Right cardiac atrium (tissue), 5 donors: ENCODE measurements at regions not wholly inside any gene's neighbourhood (a gene's known extent, or its start where the extent isn't known, plus 50 kb on each side); places are given as distances from the start of the nearest gene placed in this dataset.

Experiments used
- ATAC-seq, 2 donors: fragments of 200-7000 bp; cut with Tn5 transposase; one replicate each; pipeline versions ENCODE4 v1.8.0 to v1.9.1; 2020; ENCODE audit warnings: moderate library complexity in 2 of 2, mild to moderate bottlenecking in 1 of 2
- DNase-seq, 3 donors: peaks; one replicate each; pipeline ENCODE4 v3.0.0-alpha.2; 2020
- H3K27ac ChIP-seq: one replicate; pipeline ENCODE4 v1.5.1; 2013; ENCODE audit warnings: mild to moderate bottlenecking, low read length, control low read depth, moderate library complexity
- H3K27me3 ChIP-seq: one replicate; pipeline ENCODE4 v1.6.1; 2013; ENCODE audit not compliant: control insufficient read depth, insufficient read depth
- H3K4me1 ChIP-seq: one replicate; pipeline ENCODE4 v1.6.1; 2013; ENCODE audit warnings: low read length; ENCODE audit not compliant: control insufficient read depth, insufficient read depth
- H3K4me3 ChIP-seq: one replicate; pipeline ENCODE4 v1.5.1; 2013; ENCODE audit warnings: low read length, control low read depth
- H3K9me3 ChIP-seq: one replicate; pipeline ENCODE4 v1.6.1; 2013; ENCODE audit warnings: low read length; ENCODE audit not compliant: control insufficient read depth
- WGBS: extraction: QIAGEN DNeasy Blood & Tissue Kit; methylation state at CpG from one replicate; pipeline ENCODE4 v1.1.7; 2013; 5-methylcytosine and 5-hydroxymethylcytosine counted together
- intact Hi-C, 4 donors: fragments of 100-400 bp; cut with DNase I; formaldehyde crosslinking; loops; one replicate each; pipeline versions ENCODE4 v1.11.0 to v1.14.0; 2022 to 2023
- donor health status: healthy with polysubstance abuse.
- donor health status: DM: no; HTN: yes; CAD: no.
- donor health status: DM: no; HTN: no; CAD: no.
- donor health status: DM: no; HTN: yes; CAD: no; lungs with severe emphysema.
- donor health status: DM: yes; HTN: yes; CAD: no.

DNA sequence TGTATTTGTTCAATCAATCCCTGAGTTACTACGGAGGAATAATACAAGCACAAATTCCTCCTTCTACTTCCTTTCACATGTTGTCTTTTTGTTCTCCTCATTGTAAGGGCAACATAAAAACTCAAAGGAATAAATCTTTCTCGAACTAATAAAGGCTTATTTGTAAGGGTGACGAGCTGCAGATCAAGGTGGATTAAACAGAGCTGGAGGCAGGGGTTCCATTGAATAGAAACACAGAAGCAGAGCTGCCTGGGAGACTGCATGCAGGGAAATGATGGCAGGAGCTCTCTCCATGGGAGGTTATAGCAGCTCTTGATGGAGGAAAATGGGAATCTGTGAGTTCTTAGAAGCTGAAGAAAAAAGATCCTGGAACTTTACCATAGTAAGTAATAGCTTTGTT lies 160.2 kb downstream of the CYYR1 start:
- no peak overlapping the region for H3K27ac ChIP-seq
- H3K27me3 ChIP-seq, result no peaks in the 10 kb centered on the region
- H3K4me1 ChIP-seq, result no peaks in the 10 kb centered on the region
- H3K4me3 ChIP-seq, result no peak overlapping the region
- ATAC-seq (no peak), DNase-seq (no peak)
- WGBS, result 78% methylated on average over 3 of the region's 3 CpGs
- H3K9me3 ChIP-seq, result no peaks in the 10 kb centered on the region
- intact Hi-C loops, result no loop called here

DNA sequence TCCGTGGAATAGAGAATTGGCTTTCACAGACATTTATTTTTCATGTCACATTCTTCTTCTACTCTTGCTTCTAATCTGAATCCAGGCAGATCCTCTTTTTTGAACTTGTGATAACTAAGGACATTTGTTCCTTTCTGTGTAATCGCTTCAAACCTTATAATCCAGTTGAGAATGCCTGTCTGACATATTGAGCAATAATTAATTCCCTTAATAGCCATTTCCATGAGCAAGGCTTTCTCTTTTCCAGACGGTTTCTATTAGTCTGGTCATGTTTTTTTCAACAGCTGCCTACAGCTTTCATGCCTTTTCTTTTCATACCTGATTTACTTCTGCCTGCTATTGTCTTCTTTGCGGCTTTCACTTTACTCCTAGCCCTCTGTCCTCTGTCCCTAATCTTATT lies 163.4 kb downstream of the CYYR1 start:
- no peak for DNase-seq
- intact Hi-C loops, result no loop called here
- Histone ChIP-seq H3K4me3 (no peak overlapping the region), H3K27ac (no peak overlapping the region), H3K9me3 (no peaks in the 10 kb centered on the region), H3K4me1 (no peaks in the 10 kb centered on the region), H3K27me3 (no peaks in the 10 kb centered on the region)
- 70% methylated on average over 4 of the region's 4 CpGs for WGBS
- no peak for ATAC-seq

DNA sequence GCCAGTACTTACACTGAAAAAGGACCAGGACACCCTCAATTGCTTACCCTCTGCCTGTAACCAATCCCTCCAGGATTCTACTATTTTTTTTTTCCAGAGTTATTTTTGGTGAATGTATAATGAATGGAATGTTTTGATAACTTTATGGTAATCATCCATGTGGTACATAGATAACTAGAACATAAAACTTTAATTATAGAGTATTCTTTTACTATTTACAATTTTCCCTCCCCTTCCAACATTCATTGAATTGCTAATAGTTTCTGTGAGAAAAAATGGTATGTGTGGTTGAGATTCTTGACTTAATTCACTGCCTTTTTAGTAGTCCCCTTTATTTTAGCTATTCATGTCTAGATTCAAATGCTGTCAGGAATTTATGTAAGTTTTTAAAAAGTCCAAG lies 164.6 kb downstream of the CYYR1 start:
- Histone ChIP-seq H3K27me3 (no peaks in the 10 kb centered on the region), H3K4me1 (no peaks in the 10 kb centered on the region), H3K4me3 (no peak overlapping the region), H3K9me3 (no peaks in the 10 kb centered on the region), H3K27ac (no peak overlapping the region)
- no peak for ATAC-seq
- intact Hi-C loops, result no loop called here
- no peak for DNase-seq

DNA sequence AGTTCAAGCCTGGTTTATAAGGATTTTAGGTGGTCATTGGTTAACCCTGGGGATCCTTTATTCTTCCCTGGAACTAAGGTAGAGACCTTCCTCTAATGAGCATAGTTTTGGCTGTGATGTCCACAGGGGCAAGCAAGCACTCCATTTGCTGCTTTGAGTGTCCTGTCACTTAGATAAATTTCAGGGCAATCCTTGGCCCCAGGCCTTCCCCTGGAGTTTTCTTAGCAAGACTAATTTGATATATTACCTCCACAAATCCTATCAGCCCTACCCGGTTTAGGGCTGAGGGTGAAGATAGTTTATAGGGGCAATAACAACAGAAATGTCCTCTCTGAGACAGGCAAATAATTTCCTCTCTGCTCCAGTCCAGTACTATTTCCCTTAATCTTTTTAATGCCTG lies 166.6 kb downstream of the CYYR1 start:
- no peak for ATAC-seq
- 45% methylated on average over 1 of the region's 1 CpG for WGBS
- no peak for DNase-seq
- intact Hi-C loops, result no loop called here
- Histone ChIP-seq H3K9me3 (no peaks in the 10 kb centered on the region), H3K4me3 (no peak overlapping the region), H3K27me3 (no peaks in the 10 kb centered on the region), H3K4me1 (no peaks in the 10 kb centered on the region), H3K27ac (no peak overlapping the region)

DNA sequence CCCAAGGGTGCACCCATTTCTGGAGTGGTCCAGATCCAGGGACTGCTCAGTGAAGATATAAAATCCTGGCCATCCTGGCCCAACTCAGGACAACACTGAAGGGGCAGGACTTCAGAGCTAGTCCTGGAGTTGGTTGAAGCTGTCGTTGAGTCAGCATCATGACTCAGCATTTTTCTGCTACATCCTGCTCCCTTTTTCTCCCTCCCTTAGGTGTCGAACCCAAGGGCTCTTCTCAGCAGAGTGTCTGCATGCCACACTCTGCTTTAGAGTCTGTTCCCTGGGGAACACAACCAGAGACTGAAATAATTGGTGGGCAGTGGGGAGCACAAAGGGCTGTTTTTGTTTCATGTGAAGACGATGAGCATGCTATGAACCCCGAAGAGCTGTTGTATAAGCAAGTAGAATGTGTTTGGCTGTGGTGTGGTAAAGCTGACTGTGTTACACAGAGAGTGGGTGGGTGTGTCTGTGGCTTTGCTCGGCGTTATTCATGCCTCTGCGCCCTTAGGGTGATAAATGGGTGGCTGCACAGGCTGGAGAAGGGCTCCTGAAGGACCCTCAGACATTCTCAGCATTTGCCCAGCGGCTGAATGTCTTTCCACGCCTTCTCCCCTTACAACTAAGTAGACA lies 167.2 kb downstream of the CYYR1 start:
- DNase-seq, result no peak
- no peaks in the 10 kb centered on the region for H3K27me3 ChIP-seq
- no peak overlapping the region for H3K4me3 ChIP-seq
- 74% methylated on average over 9 of the region's 9 CpGs for WGBS
- H3K27ac ChIP-seq, result no peak overlapping the region
- intact Hi-C loops, result no loop called here
- ATAC-seq, result peak in 1 of 2 donors; percentile 31
- H3K4me1 ChIP-seq, result no peaks in the 10 kb centered on the region
- H3K9me3 ChIP-seq, result no peaks in the 10 kb centered on the region

DNA sequence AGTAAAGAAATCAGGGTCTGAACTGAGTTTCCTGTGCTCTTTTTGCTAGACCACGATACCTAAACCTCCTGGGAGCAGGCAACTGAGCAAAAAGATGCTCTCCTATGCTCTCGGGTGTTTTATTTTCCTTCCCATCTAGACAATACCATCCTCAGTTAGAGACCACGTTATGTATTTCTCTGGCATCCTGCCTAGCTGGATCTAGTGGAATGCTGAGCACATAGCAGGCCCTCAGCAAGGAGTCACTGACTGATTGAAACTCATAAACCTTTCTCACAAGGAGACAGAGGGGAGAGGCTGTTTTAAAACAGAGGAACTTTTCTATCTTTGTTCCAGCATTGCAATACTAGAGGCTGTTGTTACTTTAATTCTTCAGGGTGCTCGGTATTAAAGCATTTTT lies 168.0 kb downstream of the CYYR1 start:
- 54% methylated on average over 4 of the region's 4 CpGs for WGBS
- ATAC-seq (no peak), DNase-seq (no peak)
- Histone ChIP-seq H3K9me3 (no peaks in the 10 kb centered on the region), H3K27me3 (no peaks in the 10 kb centered on the region), H3K27ac (no peak overlapping the region), H3K4me1 (no peaks in the 10 kb centered on the region), H3K4me3 (no peak overlapping the region)
- intact Hi-C loops, result no loop called here

DNA sequence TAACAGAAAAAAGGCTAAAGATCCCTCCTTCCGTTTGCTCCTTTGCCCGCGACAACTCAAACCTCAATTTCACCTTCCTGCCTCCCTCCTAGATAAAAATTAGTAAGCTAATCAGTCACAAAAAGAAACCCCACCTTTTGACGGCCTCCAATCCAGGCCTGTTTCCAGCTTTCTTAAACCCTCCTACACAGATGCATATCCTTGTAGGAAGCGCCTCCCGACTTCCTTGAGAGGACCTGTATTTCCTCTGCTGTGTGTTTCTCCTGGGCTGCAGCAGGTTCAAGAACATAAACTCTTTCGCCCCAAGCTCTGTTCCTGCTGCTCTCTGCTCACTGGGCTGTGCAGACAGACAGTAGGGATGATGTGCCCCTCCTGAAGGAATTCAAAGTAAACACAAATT lies 168.8 kb downstream of the CYYR1 start:
- 70% methylated on average over 7 of the region's 7 CpGs for WGBS
- H3K27me3 ChIP-seq, result no peaks in the 10 kb centered on the region
- no peak overlapping the region for H3K4me3 ChIP-seq
- H3K9me3 ChIP-seq, result no peaks in the 10 kb centered on the region
- no peak for ATAC-seq
- DNase-seq, result no peak
- no peaks in the 10 kb centered on the region for H3K4me1 ChIP-seq
- intact Hi-C loops, result no loop called here
- no peak overlapping the region for H3K27ac ChIP-seq

DNA sequence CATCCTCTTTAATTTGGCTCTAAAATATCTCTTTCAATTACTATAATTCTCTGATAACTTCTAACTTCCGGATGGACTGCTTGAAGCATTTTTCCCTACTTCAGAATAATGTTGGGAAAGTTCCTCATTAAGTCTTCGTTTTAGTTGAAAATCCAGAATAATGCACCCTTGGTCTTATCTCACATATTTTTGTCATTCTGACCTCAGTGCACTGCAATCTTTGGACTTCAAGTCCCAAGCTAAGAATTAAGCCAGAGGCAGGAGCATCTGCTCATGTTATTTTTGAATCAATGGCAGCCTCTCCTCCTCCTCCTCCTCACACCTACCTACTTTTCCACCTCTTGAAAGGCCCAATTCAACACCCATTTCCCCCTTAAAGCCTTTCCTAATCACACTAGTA lies 169.8 kb downstream of the CYYR1 start:
- no peak overlapping the region for H3K27ac ChIP-seq
- WGBS, result 57% methylated on average over 2 of the region's 2 CpGs
- no peak for ATAC-seq
- intact Hi-C loops, result no loop called here
- H3K4me1 ChIP-seq, result no peaks in the 10 kb centered on the region
- H3K4me3 ChIP-seq, result no peak overlapping the region
- DNase-seq, result no peak
- H3K27me3 ChIP-seq, result no peaks in the 10 kb centered on the region
- no peaks in the 10 kb centered on the region for H3K9me3 ChIP-seq

DNA sequence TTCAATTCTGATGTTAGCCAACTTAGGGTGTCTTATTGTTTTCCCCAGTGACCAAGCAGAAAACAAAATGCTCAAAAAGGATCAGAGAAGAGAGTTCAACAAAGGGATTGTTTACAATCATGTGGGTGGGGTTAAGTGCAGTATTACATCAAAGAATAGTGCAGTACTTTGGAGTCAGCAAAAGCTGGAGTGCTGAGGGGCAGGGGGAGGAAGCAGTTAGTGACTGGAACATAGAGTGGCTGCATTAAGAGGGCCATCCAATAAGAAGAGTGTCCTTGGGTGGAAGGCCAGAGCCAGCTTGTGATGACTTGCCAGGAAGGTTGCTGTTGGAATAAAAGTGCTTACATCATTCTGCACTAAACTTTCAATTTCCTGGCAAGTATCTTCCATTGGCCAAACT lies 175.5 kb downstream of the CYYR1 start:
- H3K27me3 ChIP-seq, result no peaks in the 10 kb centered on the region
- ATAC-seq, result no peak
- no peak overlapping the region for H3K27ac ChIP-seq
- H3K4me3 ChIP-seq, result no peak overlapping the region
- no peaks in the 10 kb centered on the region for H3K4me1 ChIP-seq
- H3K9me3 ChIP-seq, result no peaks in the 10 kb centered on the region
- no peak for DNase-seq
- intact Hi-C loops, result no loop called here

DNA sequence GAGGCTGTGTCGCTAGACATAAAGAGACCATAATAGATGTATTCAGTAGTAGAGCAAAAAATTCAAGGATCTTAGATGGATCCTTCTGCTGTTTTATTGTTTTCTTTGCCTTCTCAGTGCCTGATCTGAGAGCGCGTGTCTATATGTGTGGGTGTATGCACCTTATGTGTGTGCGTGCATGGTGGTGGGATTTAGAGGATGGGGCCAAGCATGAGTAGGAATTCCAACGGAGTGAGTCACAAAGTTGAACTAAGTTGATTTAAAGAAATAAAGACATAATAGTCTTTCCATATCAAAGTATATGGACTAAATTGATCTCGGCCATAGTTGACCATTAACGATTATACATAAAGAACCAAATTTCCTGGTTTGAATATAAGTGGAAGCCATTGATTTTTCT lies 178.7 kb downstream of the CYYR1 start:
- no peaks in the 10 kb centered on the region for H3K4me1 ChIP-seq
- DNase-seq (no peak), ATAC-seq (no peak)
- 95% methylated on average over 7 of the region's 7 CpGs for WGBS
- no peaks in the 10 kb centered on the region for H3K9me3 ChIP-seq
- H3K27ac ChIP-seq, result no peak overlapping the region
- intact Hi-C loops, result no loop called here
- no peaks in the 10 kb centered on the region for H3K27me3 ChIP-seq
- H3K4me3 ChIP-seq, result no peak overlapping the region

DNA sequence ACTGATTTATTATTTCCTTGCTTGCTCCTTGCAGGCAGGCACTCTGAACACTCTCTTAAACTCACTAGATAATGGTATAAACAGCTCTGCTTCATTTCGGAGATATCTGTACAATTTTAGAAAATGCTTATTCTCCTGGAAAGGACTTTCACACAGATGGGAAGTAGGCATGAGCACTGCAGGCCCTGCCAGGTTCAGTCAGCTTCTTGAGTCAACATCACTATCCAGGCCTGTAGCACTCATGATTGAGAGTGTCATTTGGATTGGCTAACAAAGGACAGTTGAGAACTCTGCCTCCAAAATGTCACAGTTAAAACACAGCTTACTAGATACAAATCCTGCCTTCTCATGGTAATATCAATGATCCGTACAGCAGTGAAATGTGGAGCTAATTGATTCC lies 181.9 kb downstream of the CYYR1 start:
- no peak overlapping the region for H3K4me3 ChIP-seq
- peak in 1 of 2 donors; percentile 20 for ATAC-seq
- WGBS, result 56% methylated on average over 2 of the region's 2 CpGs
- H3K27me3 ChIP-seq, result no peaks in the 10 kb centered on the region
- H3K4me1 ChIP-seq, result no peaks in the 10 kb centered on the region
- intact Hi-C loops, result no loop called here
- H3K27ac ChIP-seq, result no peak overlapping the region
- DNase-seq, result no peak
- no peaks in the 10 kb centered on the region for H3K9me3 ChIP-seq

DNA sequence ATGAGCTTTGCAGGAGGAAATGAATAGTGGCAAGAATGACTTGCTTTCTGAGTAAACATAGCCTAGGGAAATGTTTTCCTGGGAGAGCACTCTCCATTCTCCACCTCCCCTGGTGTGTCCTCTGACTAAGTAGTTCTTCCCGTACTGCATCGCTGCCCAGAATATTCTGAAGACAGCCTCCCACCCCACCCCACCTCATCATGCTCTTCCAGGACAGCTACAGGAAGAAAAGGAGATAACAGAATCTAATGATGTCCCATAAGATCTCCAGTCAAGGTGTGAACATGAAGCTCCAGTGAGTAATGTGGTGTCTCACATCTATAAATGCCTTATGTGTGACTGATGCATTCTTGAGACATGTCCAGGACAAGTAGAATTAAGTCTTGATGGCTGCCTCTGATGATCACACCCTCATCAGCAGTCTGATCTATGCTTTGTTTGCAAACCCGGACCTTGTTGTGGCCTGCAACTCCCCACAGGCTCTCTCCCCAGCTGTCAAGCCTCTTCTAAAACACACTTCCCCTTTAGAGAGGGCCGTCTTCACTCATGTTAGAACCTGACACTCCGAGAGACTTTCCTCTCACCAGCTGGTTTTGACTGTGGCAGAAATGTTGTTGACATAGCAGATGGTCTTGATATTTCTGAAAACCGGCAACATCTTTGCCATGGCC lies 183.0 kb downstream of the CYYR1 start:
- intact Hi-C loops, result no loop called here
- Histone ChIP-seq H3K4me1 (no peaks in the 10 kb centered on the region), H3K27ac (no peak overlapping the region), H3K4me3 (no peak overlapping the region), H3K27me3 (no peaks in the 10 kb centered on the region), H3K9me3 (no peaks in the 10 kb centered on the region)
- ATAC-seq (peak in 1 of 2 donors; percentile 14), DNase-seq (no peak)
- WGBS, result 37% methylated on average over 6 of the region's 6 CpGs
